ENCODE measurements at regions not wholly inside any gene's neighbourhood (a gene's known extent, or its start where the extent isn't known, plus 50 kb on each side); places are given as distances from the start of the nearest gene placed in this dataset.

GRCh38 chr2:47620770-47621437 lies 50.1 kb upstream of the KCNK12 start:
- H3K27me3 Mint-ChIP-seq (ENCODE audit: low read depth) = peaks cover 13% of the 10 kb centered on the region
- no peaks in the 10 kb centered on the region for H3K36me3 Mint-ChIP-seq (ENCODE audit: low read depth)
- no peak overlapping the region for H3K4me3 Mint-ChIP-seq (ENCODE audit: unreplicated experiment)
- H3K9me3 Mint-ChIP-seq (ENCODE audit: low read depth) = no peaks in the 10 kb centered on the region
- TF ChIP-seq CTCF (IDR thresholded peaks at IDR 0.05) = no peak
- no peak overlapping the region for H3K27ac Mint-ChIP-seq (ENCODE audit: unreplicated experiment)
- no peak for DNase-seq (ENCODE audit: low spot score)
- peaks cover 7% of the 10 kb centered on the region for H3K4me1 Mint-ChIP-seq (ENCODE audit: low read depth)

All from chondrocyte (in vitro differentiated cells).